PFSK-1 (cell line): ENCODE measurements at regions not wholly inside any gene's neighbourhood (a gene's known extent, or its start where the extent isn't known, plus 50 kb on each side); places are given as distances from the start of the nearest gene placed in this dataset.

ENCODE experiments used
- FOXP2 ChIP-seq: optimal IDR thresholded peaks from 2 replicates; pipeline ENCODE3; 2011; ENCODE audit warnings: borderline replicate concordance, control low read depth, inconsistent platforms; ENCODE audit not compliant: insufficient read depth; ENCODE audit errors: extremely low read length, extremely low read depth
- POLR2AphosphoS5 ChIP-seq: IDR thresholded peaks from 2 replicates; pipeline ENCODE4 v1.6.1; 2012; ENCODE audit warnings: low read depth, mild to moderate bottlenecking, control low read depth, low read length, moderate library complexity
- SIN3A ChIP-seq: IDR thresholded peaks from 2 replicates; pipeline ENCODE4 v1.6.1; 2012; ENCODE audit warnings: mild to moderate bottlenecking, low read length, moderate library complexity, borderline replicate concordance; ENCODE audit not compliant: insufficient read depth
- TAF1 ChIP-seq: IDR thresholded peaks from 2 replicates; pipeline ENCODE4 v1.6.1; 2012; ENCODE audit warnings: low read length, control low read depth, borderline replicate concordance; ENCODE audit not compliant: insufficient read depth
- TF ChIP-seq, protein P1 (sequence below), 2 experiments: IDR thresholded peaks; 2 replicates each; pipeline versions ENCODE4 v1.6.1 to v1.8.0; 2011 to 2012; ENCODE audit warnings: low read depth in 2 of 2, low read length in 2 of 2, control low read depth in 1 of 2, inconsistent platforms in 1 of 2, mild to moderate bottlenecking in 1 of 2, moderate library complexity in 1 of 2; ENCODE audit not compliant: insufficient read depth in 1 of 2

DNA sequence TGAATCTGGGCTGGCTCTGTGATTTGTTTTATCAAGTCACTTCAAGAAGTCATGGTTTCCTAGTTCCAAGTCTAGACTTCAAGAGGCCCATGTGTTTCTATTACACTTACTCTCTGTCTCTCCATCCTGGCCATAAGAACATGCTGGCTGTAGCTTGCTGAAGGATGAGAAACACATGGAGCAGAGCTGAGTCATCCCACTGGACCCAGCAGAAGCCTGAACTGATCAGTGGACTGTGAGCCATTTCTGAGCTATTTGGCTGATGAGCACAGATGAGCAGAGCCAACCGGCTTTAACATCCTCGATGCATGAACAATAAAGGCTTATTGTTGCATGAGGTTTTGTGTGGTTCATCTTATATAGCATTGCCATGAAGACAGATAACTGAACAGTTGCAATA is 290.6 kb upstream of the BOD1L1 start:
- TF ChIP-seq TAF1, result no peak
- no peak for TF ChIP-seq SIN3A
- TF ChIP-seq, protein P1, sequence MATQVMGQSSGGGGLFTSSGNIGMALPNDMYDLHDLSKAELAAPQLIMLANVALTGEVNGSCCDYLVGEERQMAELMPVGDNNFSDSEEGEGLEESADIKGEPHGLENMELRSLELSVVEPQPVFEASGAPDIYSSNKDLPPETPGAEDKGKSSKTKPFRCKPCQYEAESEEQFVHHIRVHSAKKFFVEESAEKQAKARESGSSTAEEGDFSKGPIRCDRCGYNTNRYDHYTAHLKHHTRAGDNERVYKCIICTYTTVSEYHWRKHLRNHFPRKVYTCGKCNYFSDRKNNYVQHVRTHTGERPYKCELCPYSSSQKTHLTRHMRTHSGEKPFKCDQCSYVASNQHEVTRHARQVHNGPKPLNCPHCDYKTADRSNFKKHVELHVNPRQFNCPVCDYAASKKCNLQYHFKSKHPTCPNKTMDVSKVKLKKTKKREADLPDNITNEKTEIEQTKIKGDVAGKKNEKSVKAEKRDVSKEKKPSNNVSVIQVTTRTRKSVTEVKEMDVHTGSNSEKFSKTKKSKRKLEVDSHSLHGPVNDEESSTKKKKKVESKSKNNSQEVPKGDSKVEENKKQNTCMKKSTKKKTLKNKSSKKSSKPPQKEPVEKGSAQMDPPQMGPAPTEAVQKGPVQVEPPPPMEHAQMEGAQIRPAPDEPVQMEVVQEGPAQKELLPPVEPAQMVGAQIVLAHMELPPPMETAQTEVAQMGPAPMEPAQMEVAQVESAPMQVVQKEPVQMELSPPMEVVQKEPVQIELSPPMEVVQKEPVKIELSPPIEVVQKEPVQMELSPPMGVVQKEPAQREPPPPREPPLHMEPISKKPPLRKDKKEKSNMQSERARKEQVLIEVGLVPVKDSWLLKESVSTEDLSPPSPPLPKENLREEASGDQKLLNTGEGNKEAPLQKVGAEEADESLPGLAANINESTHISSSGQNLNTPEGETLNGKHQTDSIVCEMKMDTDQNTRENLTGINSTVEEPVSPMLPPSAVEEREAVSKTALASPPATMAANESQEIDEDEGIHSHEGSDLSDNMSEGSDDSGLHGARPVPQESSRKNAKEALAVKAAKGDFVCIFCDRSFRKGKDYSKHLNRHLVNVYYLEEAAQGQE (IDR thresholded peaks at IDR 0.05; ENCODE audit: insufficient read depth in 1 of 2, low read depth in 2 of 2, low read length in 2 of 2), result no peak
- TF ChIP-seq POLR2AphosphoS5, result no peak
- no peak for TF ChIP-seq FOXP2
